SK-N-MC (cell line): ENCODE measurements at regions not wholly inside any gene's neighbourhood (a gene's known extent, or its start where the extent isn't known, plus 50 kb on each side); places are given as distances from the start of the nearest gene placed in this dataset.

ENCODE experiments used
- DNase-seq: peaks from one replicate; pipeline ENCODE4 v3.0.0-alpha.2; 2011; ENCODE audit warnings: low read depth, low spot score
- H3K27ac ChIP-seq: fragments of 200-600 bp; sonication (generic); 2 replicates; pipeline ENCODE4 v1.5.1; 2016; ENCODE audit warnings: mixed run types
- H3K36me3 ChIP-seq: fragments of 200-600 bp; sonication (generic); 2 replicates; pipeline ENCODE4 v1.6.1; 2017; ENCODE audit warnings: antibody characterized with exemption, low read length, mixed read lengths; ENCODE audit not compliant: insufficient read depth
- H3K4me3 ChIP-seq: fragments of 200-600 bp; sonication (generic); 2 replicates; pipeline ENCODE4 v1.5.1; 2016
- H3K9ac ChIP-seq: fragments of 200-600 bp; sonication (generic); 2 replicates; pipeline ENCODE4 v1.8.0; 2017; ENCODE audit warnings: mixed run types, mixed read lengths; ENCODE audit not compliant: insufficient read length
- H3K9me3 ChIP-seq: fragments of 200-600 bp; sonication (generic); 2 replicates; pipeline ENCODE4 v1.6.1; 2017; ENCODE audit warnings: low read depth, mild to moderate bottlenecking, antibody characterized with exemption, low read length, moderate library complexity, mixed read lengths
- EZH2 ChIP-seq: fragments of 200-600 bp; sonication (generic); IDR thresholded peaks from one replicate; pipeline ENCODE4 v1.6.1; 2017; ENCODE audit warnings: antibody characterized with exemption
- FOXP2 ChIP-seq: optimal IDR thresholded peaks from 2 replicates; pipeline ENCODE3; 2011; ENCODE audit warnings: mild to moderate bottlenecking, moderate library complexity; ENCODE audit not compliant: insufficient read depth; ENCODE audit errors: extremely low read length, control extremely low read depth
- POLR2AphosphoS5 ChIP-seq: IDR thresholded peaks from 2 replicates; pipeline ENCODE4 v1.6.1; 2012; ENCODE audit warnings: mild to moderate bottlenecking, low read depth, low read length, borderline replicate concordance

GRCh38 chr1:59123081-59123681 lies 173.7 kb upstream of the FGGY start:
- no peak for DNase-seq
- Histone ChIP-seq H3K4me3 (no peak overlapping the region), H3K9me3 (no peaks in the 10 kb centered on the region), H3K9ac (no peak overlapping the region), H3K36me3 (no peaks in the 10 kb centered on the region), H3K27ac (no peak overlapping the region)
- TF ChIP-seq EZH2: no peak
- TF ChIP-seq POLR2AphosphoS5: no peak
- TF ChIP-seq FOXP2: no peak

GRCh38 chr1:59124166-59124565 lies 172.7 kb upstream of the FGGY start:
- Histone ChIP-seq H3K9ac (no peak overlapping the region), H3K36me3 (no peaks in the 10 kb centered on the region), H3K4me3 (no peak overlapping the region), H3K27ac (no peak overlapping the region), H3K9me3 (no peaks in the 10 kb centered on the region)
- DNase-seq: no peak
- TF ChIP-seq POLR2AphosphoS5 (no peak), EZH2 (no peak), FOXP2 (no peak)

- no peak overlapping the region for H3K9ac ChIP-seq
- DNase-seq: no peak
- H3K9me3 ChIP-seq: no peaks in the 10 kb centered on the region
- no peak overlapping the region for H3K27ac ChIP-seq
- no peak for TF ChIP-seq EZH2
- TF ChIP-seq POLR2AphosphoS5: no peak
- no peak for TF ChIP-seq FOXP2
- no peak overlapping the region for H3K4me3 ChIP-seq
- no peaks in the 10 kb centered on the region for H3K36me3 ChIP-seq
These were observed 171.7 kb upstream of the FGGY start for GRCh38 chr1:59125154-59125553.

GRCh38 chr1:59125676-59126320 lies 171.1 kb upstream of the FGGY start:
- no peaks in the 10 kb centered on the region for H3K36me3 ChIP-seq
- H3K9ac ChIP-seq: no peak overlapping the region
- no peak for DNase-seq
- TF ChIP-seq EZH2: no peak
- no peak for TF ChIP-seq FOXP2
- TF ChIP-seq POLR2AphosphoS5: no peak
- H3K9me3 ChIP-seq: no peaks in the 10 kb centered on the region
- no peak overlapping the region for H3K27ac ChIP-seq
- no peak overlapping the region for H3K4me3 ChIP-seq

GRCh38 chr1:59126366-59126765 lies 170.5 kb upstream of the FGGY start:
- H3K9ac ChIP-seq: no peak overlapping the region
- no peaks in the 10 kb centered on the region for H3K9me3 ChIP-seq
- H3K4me3 ChIP-seq: no peak overlapping the region
- H3K36me3 ChIP-seq: no peaks in the 10 kb centered on the region
- H3K27ac ChIP-seq: no peak overlapping the region
- no peak for DNase-seq
- TF ChIP-seq FOXP2 (no peak), EZH2 (no peak), POLR2AphosphoS5 (no peak)

GRCh38 chr1:59128239-59128736 lies 168.6 kb upstream of the FGGY start:
- TF ChIP-seq EZH2: no peak
- no peak for TF ChIP-seq FOXP2
- no peak for DNase-seq
- Histone ChIP-seq H3K4me3 (no peak overlapping the region), H3K27ac (no peak overlapping the region), H3K9ac (no peak overlapping the region), H3K36me3 (no peaks in the 10 kb centered on the region), H3K9me3 (no peaks in the 10 kb centered on the region)

GRCh38 chr1:59128784-59129227 lies 168.1 kb upstream of the FGGY start:
- Histone ChIP-seq H3K27ac (no peak overlapping the region), H3K9me3 (no peaks in the 10 kb centered on the region), H3K9ac (no peak overlapping the region), H3K36me3 (no peaks in the 10 kb centered on the region), H3K4me3 (no peak overlapping the region)
- TF ChIP-seq POLR2AphosphoS5: no peak
- no peak for TF ChIP-seq EZH2
- TF ChIP-seq FOXP2: no peak
- DNase-seq: no peak

GRCh38 chr1:59132295-59132694 lies 164.6 kb upstream of the FGGY start:
- Histone ChIP-seq H3K36me3 (no peaks in the 10 kb centered on the region), H3K27ac (no peak overlapping the region), H3K4me3 (no peak overlapping the region), H3K9me3 (no peaks in the 10 kb centered on the region), H3K9ac (no peak overlapping the region)
- DNase-seq: no peak
- TF ChIP-seq FOXP2 (no peak), POLR2AphosphoS5 (no peak), EZH2 (no peak)

- DNase-seq: no peak
- no peak for TF ChIP-seq FOXP2
- no peak overlapping the region for H3K4me3 ChIP-seq
- H3K27ac ChIP-seq: no peak overlapping the region
- H3K36me3 ChIP-seq: no peaks in the 10 kb centered on the region
- H3K9me3 ChIP-seq: no peaks in the 10 kb centered on the region
- H3K9ac ChIP-seq: no peak overlapping the region
These were observed 162.9 kb upstream of the FGGY start for GRCh38 chr1:59133997-59134396.
